ENCODE measurements at regions not wholly inside any gene's neighbourhood (a gene's known extent, or its start where the extent isn't known, plus 50 kb on each side); places are given as distances from the start of the nearest gene placed in this dataset.

DNA sequence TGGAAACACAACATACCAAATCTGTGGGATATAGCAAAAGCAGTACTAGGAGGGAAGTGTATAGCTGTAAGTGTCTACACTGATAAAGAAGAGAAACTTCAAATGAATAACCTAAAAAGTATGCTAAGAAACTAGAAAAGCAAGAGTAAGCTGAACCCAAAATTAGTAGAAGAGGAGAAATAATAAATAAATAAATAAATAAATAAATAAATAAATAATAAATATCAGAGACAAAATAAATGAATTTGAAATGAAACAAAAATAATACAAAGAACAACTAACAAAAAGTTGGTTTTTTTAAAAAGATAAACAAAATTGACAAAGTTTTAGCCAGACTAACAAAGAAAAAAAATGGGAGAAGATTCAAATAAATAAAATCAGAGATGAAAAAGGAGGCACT is 72.7 kb upstream of the TSPAN8 start:
- CTCF ChIA-PET = no interaction called here
- DNase-seq (no peak), ATAC-seq (replicated peaks in 1 of 4) (no peak)
- Mint-ChIP-seq H3K4me1 (no peaks in the 10 kb centered on the region), H3K36me3 (no peaks in the 10 kb centered on the region), H3K4me3 (no peak overlapping the region), H3K27ac (no peak overlapping the region), H3K9me3 (peaks cover 0 to 3% (median 0%) of the 10 kb centered on the region in 3 donors), H3K27me3 (no peaks in the 10 kb centered on the region)
- no peaks in the 10 kb centered on the region for H3K9me3 ChIP-seq
- POLR2A ChIA-PET = no interaction called here
- H3K27me3 ChIP-seq (replicated peaks in 1 of 2; ENCODE audit: control insufficient read depth in 2 of 2, extremely low read depth in 1 of 2, insufficient read depth in 2 of 2, low read length in 1 of 2) = no peaks in the 10 kb centered on the region
- H3K36me3 ChIP-seq (ENCODE audit: control insufficient read depth in 2 of 2, extremely low read depth in 1 of 2, insufficient read depth in 1 of 2, low read length in 1 of 2) = no peaks in the 10 kb centered on the region
- no peaks in the 10 kb centered on the region for H3K4me1 ChIP-seq (ENCODE audit: control insufficient read depth in 1 of 2, extremely low read depth in 1 of 2, insufficient read depth in 2 of 2, low read length in 2 of 2)
- no peak overlapping the region for H3K4me3 ChIP-seq (ENCODE audit: control insufficient read depth in 1 of 2, extremely low read depth in 1 of 2, low read length in 1 of 2)
- no peak overlapping the region for H3K27ac ChIP-seq (ENCODE audit: low read length)

- DNase-seq (no peak), ATAC-seq (replicated peaks in 1 of 4) (no peak)
- Mint-ChIP-seq H3K9me3 (peaks cover 0 to 6% (median 3%) of the 10 kb centered on the region in 3 donors), H3K4me3 (no peak overlapping the region), H3K4me1 (no peaks in the 10 kb centered on the region), H3K27ac (no peak overlapping the region), H3K36me3 (no peaks in the 10 kb centered on the region), H3K27me3 (no peaks in the 10 kb centered on the region)
- Histone ChIP-seq H3K9me3 (no peaks in the 10 kb centered on the region), H3K4me3 (ENCODE audit: control insufficient read depth in 1 of 2, extremely low read depth in 1 of 2, low read length in 1 of 2) (no peak overlapping the region), H3K27me3 (replicated peaks in 1 of 2; ENCODE audit: control insufficient read depth in 2 of 2, extremely low read depth in 1 of 2, insufficient read depth in 2 of 2, low read length in 1 of 2) (no peaks in the 10 kb centered on the region), H3K36me3 (ENCODE audit: control insufficient read depth in 2 of 2, extremely low read depth in 1 of 2, insufficient read depth in 1 of 2, low read length in 1 of 2) (no peaks in the 10 kb centered on the region), H3K27ac (ENCODE audit: low read length) (no peak overlapping the region), H3K4me1 (ENCODE audit: control insufficient read depth in 1 of 2, extremely low read depth in 1 of 2, insufficient read depth in 2 of 2, low read length in 2 of 2) (no peaks in the 10 kb centered on the region)
- POLR2A ChIA-PET = interaction anchor here in 1 of 2 donors (0.6 kb wide), 1 partner anchor 66 kb away, joined by 7 read pairs; no protein-coding TSS in a partner anchor
- CTCF ChIA-PET = no interaction called here
These were observed 65.3 kb upstream of the TSPAN8 start for GRCh38 chr12:71223139-71223538.

GRCh38 chr12:71222436-71222835 is 64.6 kb upstream of the TSPAN8 start:
- no peaks in the 10 kb centered on the region for H3K36me3 ChIP-seq (ENCODE audit: control insufficient read depth in 2 of 2, extremely low read depth in 1 of 2, insufficient read depth in 1 of 2, low read length in 1 of 2)
- Mint-ChIP-seq H3K9me3 (peaks cover 0 to 6% (median 3%) of the 10 kb centered on the region in 3 donors), H3K27me3 (no peaks in the 10 kb centered on the region), H3K36me3 (no peaks in the 10 kb centered on the region), H3K4me3 (no peak overlapping the region), H3K4me1 (no peaks in the 10 kb centered on the region), H3K27ac (no peak overlapping the region)
- WGBS (ENCODE audit: insufficient coverage) = no CpG with 5 or more reads among the region's 4 CpGs
- POLR2A ChIA-PET = interaction anchor here in 1 of 2 donors (0.6 kb wide), 1 partner anchor 66 kb away, joined by 7 read pairs; no protein-coding TSS in a partner anchor
- no peak overlapping the region for H3K27ac ChIP-seq (ENCODE audit: low read length)
- CTCF ChIA-PET = no interaction called here
- no peaks in the 10 kb centered on the region for H3K9me3 ChIP-seq
- ATAC-seq (replicated peaks in 1 of 4) = no peak
- H3K27me3 ChIP-seq (replicated peaks in 1 of 2; ENCODE audit: control insufficient read depth in 2 of 2, extremely low read depth in 1 of 2, insufficient read depth in 2 of 2, low read length in 1 of 2) = no peaks in the 10 kb centered on the region
- DNase-seq = no peak
- H3K4me3 ChIP-seq (ENCODE audit: control insufficient read depth in 1 of 2, extremely low read depth in 1 of 2, low read length in 1 of 2) = no peak overlapping the region
- no peaks in the 10 kb centered on the region for H3K4me1 ChIP-seq (ENCODE audit: control insufficient read depth in 1 of 2, extremely low read depth in 1 of 2, insufficient read depth in 2 of 2, low read length in 2 of 2)

DNA sequence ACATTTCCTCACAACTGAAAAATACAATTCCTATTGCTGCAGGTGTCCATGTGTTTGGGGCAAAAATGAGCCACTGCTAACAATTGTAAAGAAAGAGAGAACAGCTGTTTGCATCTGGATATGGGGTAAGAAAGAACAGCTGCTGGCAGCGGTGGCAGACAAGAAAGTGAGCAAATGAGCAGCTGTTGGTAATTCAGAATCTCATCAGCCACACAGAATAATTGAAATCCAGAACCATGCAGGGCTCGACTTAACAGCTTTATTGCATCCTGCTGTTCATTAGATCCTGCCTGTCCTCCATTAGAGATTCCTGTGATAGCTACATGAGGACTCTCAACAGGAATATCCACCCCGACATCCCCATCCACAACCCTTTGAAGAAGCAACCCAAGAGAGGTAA is 62.5 kb upstream of the TSPAN8 start:
- ChIA-PET CTCF (no interaction called here), POLR2A (interaction anchor here in 1 of 2 donors (0.6 kb wide), 1 partner anchor 12 kb away, joined by 3 read pairs; no protein-coding TSS in a partner anchor)
- H3K9me3 ChIP-seq = no peaks in the 10 kb centered on the region
- no peaks in the 10 kb centered on the region for H3K4me1 ChIP-seq (ENCODE audit: control insufficient read depth in 1 of 2, extremely low read depth in 1 of 2, insufficient read depth in 2 of 2, low read length in 2 of 2)
- H3K27me3 ChIP-seq (replicated peaks in 1 of 2; ENCODE audit: control insufficient read depth in 2 of 2, extremely low read depth in 1 of 2, insufficient read depth in 2 of 2, low read length in 1 of 2) = no peaks in the 10 kb centered on the region
- no peak overlapping the region for H3K27ac Mint-ChIP-seq
- no peaks in the 10 kb centered on the region for H3K36me3 Mint-ChIP-seq
- ATAC-seq (replicated peaks in 1 of 4) = no peak
- peaks cover 0 to 6% (median 3%) of the 10 kb centered on the region in 3 donors for H3K9me3 Mint-ChIP-seq
- H3K4me3 Mint-ChIP-seq = no peak overlapping the region
- H3K4me3 ChIP-seq (ENCODE audit: control insufficient read depth in 1 of 2, extremely low read depth in 1 of 2, low read length in 1 of 2) = no peak overlapping the region
- no peaks in the 10 kb centered on the region for H3K36me3 ChIP-seq (ENCODE audit: control insufficient read depth in 2 of 2, extremely low read depth in 1 of 2, insufficient read depth in 1 of 2, low read length in 1 of 2)
- WGBS (ENCODE audit: insufficient coverage) = 27% methylated on average over 1 of the region's 3 CpGs
- peaks cover 0 to 3% of the 10 kb centered on the region in 2 donors for H3K27me3 Mint-ChIP-seq
- H3K27ac ChIP-seq (ENCODE audit: low read length) = no peak overlapping the region
- no peaks in the 10 kb centered on the region for H3K4me1 Mint-ChIP-seq
- DNase-seq = no peak

GRCh38 chr12:71219224-71219623 is 61.4 kb upstream of the TSPAN8 start:
- no peak overlapping the region for H3K27ac Mint-ChIP-seq
- CTCF ChIA-PET = no interaction called here

GRCh38 chr12:71218616-71219015 is 60.8 kb upstream of the TSPAN8 start:
- no CpG with 5 or more reads among the region's 1 CpG for WGBS (ENCODE audit: insufficient coverage)
- no peaks in the 10 kb centered on the region for H3K4me1 ChIP-seq (ENCODE audit: control insufficient read depth in 1 of 2, extremely low read depth in 1 of 2, insufficient read depth in 2 of 2, low read length in 2 of 2)
- no peak overlapping the region for H3K27ac Mint-ChIP-seq
- H3K4me3 Mint-ChIP-seq = no peak overlapping the region
- CTCF ChIA-PET = no interaction called here
- H3K27me3 Mint-ChIP-seq = peaks cover 0 to 3% of the 10 kb centered on the region in 2 donors
- peaks cover 0 to under 1% (median 0%) of the 10 kb centered on the region in 3 donors for H3K9me3 Mint-ChIP-seq
- no peaks in the 10 kb centered on the region for H3K36me3 Mint-ChIP-seq
- no peaks in the 10 kb centered on the region for H3K36me3 ChIP-seq (ENCODE audit: control insufficient read depth in 2 of 2, extremely low read depth in 1 of 2, insufficient read depth in 1 of 2, low read length in 1 of 2)
- no peaks in the 10 kb centered on the region for H3K27me3 ChIP-seq (replicated peaks in 1 of 2; ENCODE audit: control insufficient read depth in 2 of 2, extremely low read depth in 1 of 2, insufficient read depth in 2 of 2, low read length in 1 of 2)
- POLR2A ChIA-PET = no interaction called here
- no peak for DNase-seq
- no peaks in the 10 kb centered on the region for H3K9me3 ChIP-seq
- H3K4me1 Mint-ChIP-seq = no peaks in the 10 kb centered on the region
- no peak overlapping the region for H3K27ac ChIP-seq (ENCODE audit: low read length)
- ATAC-seq (replicated peaks in 1 of 4) = no peak
- H3K4me3 ChIP-seq (ENCODE audit: control insufficient read depth in 1 of 2, extremely low read depth in 1 of 2, low read length in 1 of 2) = no peak overlapping the region

More at GRCh38 chr12:71219224-71219623, 61.4 kb upstream of the TSPAN8 start:
- POLR2A ChIA-PET = no interaction called here
- Histone ChIP-seq H3K4me3 (ENCODE audit: control insufficient read depth in 1 of 2, extremely low read depth in 1 of 2, low read length in 1 of 2) (no peak overlapping the region), H3K27me3 (replicated peaks in 1 of 2; ENCODE audit: control insufficient read depth in 2 of 2, extremely low read depth in 1 of 2, insufficient read depth in 2 of 2, low read length in 1 of 2) (no peaks in the 10 kb centered on the region), H3K9me3 (no peaks in the 10 kb centered on the region), H3K36me3 (ENCODE audit: control insufficient read depth in 2 of 2, extremely low read depth in 1 of 2, insufficient read depth in 1 of 2, low read length in 1 of 2) (no peaks in the 10 kb centered on the region), H3K27ac (ENCODE audit: low read length) (no peak overlapping the region), H3K4me1 (ENCODE audit: control insufficient read depth in 1 of 2, extremely low read depth in 1 of 2, insufficient read depth in 2 of 2, low read length in 2 of 2) (no peaks in the 10 kb centered on the region)
- Mint-ChIP-seq H3K27me3 (peaks cover 0 to 3% of the 10 kb centered on the region in 2 donors), H3K4me1 (no peaks in the 10 kb centered on the region), H3K4me3 (no peak overlapping the region), H3K9me3 (peaks cover 0 to 3% (median 0%) of the 10 kb centered on the region in 3 donors), H3K36me3 (no peaks in the 10 kb centered on the region)
- DNase-seq = no peak
- ATAC-seq (replicated peaks in 1 of 4) = no peak
- no CpG with 5 or more reads among the region's 3 CpGs for WGBS (ENCODE audit: insufficient coverage)

Data from T-cell (primary cell).